Activated T-cell treated with anti-CD3 and anti-CD28 coated beads, Interleukin-2, amount 50 U/mL, for 72 hours (primary cell): ENCODE measurements at regions not wholly inside any gene's neighbourhood (a gene's known extent, or its start where the extent isn't known, plus 50 kb on each side); places are given as distances from the start of the nearest gene placed in this dataset.
"Not testable (repeated sequence)": the region's sequence is repeated elsewhere in the genome, so short reads cannot be mapped to it uniquely, and the experiment has no call there.

Source experiments
- ATAC-seq, 2 donors: fragments of 150-1000 bp; cut with Tn5 transposase; replicated peaks in 1 of 2; 2 replicates each; pipeline ENCODE4 v1.10.0; 2021; ENCODE audit warnings: moderate library complexity in 2 of 2, mild to moderate bottlenecking in 1 of 2
- DNase-seq, 2 donors: peaks; one replicate each; pipeline ENCODE4 v3.0.0; 2021 to 2022; ENCODE audit warnings: mixed read lengths in 1 of 2
- H3K27ac Mint-ChIP-seq: one replicate; pipeline ENCODE4 v1.8.0; 2022; ENCODE audit warnings: mild to moderate bottlenecking, moderate library complexity, mixed read lengths
- H3K27me3 Mint-ChIP-seq: one replicate; pipeline ENCODE4 v1.8.0; 2022; ENCODE audit warnings: low read depth, mixed read lengths
- H3K36me3 Mint-ChIP-seq, 2 donors: one replicate each; pipeline ENCODE4 v1.8.0; 2022; ENCODE audit warnings: mixed read lengths in 2 of 2, mild to moderate bottlenecking in 1 of 2; ENCODE audit not compliant: insufficient read depth in 2 of 2
- H3K4me1 Mint-ChIP-seq: one replicate; pipeline ENCODE4 v1.8.0; 2022; ENCODE audit warnings: low read depth, mixed read lengths
- H3K4me3 Mint-ChIP-seq, 2 donors: one replicate each; pipeline ENCODE4 v1.8.0; 2022; ENCODE audit warnings: mild to moderate bottlenecking in 2 of 2, mixed read lengths in 2 of 2, moderate library complexity in 2 of 2
- H3K9me3 Mint-ChIP-seq, 2 donors: one replicate each; pipeline ENCODE4 v1.8.0; 2022; ENCODE audit warnings: mixed read lengths in 2 of 2

- ATAC-seq, result no peak
- Mint-ChIP-seq H3K4me3 (no peak overlapping the region), H3K27ac (no peak overlapping the region)
Measured at GRCh38 chr2:125172181-125172580, 1147.1 kb downstream of the CNTNAP5 start.

GRCh38 chr2:125175415-125175814 lies 1150.3 kb downstream of the CNTNAP5 start:
- ATAC-seq (no peak), DNase-seq (no peak)
- Mint-ChIP-seq H3K9me3 (peaks cover 8 to 13% of the 10 kb centered on the region in 2 donors), H3K27ac (no peak overlapping the region), H3K4me1 (no peaks in the 10 kb centered on the region), H3K4me3 (no peak overlapping the region), H3K27me3 (no peaks in the 10 kb centered on the region), H3K36me3 (no peaks in the 10 kb centered on the region)

More at GRCh38 chr2:125172181-125172580, 1147.1 kb downstream of the CNTNAP5 start:
- Mint-ChIP-seq H3K4me1 (no peaks in the 10 kb centered on the region), H3K9me3 (peaks cover 7 to 10% of the 10 kb centered on the region in 2 donors), H3K36me3 (no peaks in the 10 kb centered on the region), H3K27me3 (no peaks in the 10 kb centered on the region)
- no peak for DNase-seq

- H3K4me3 Mint-ChIP-seq, result no peak overlapping the region
- H3K27ac Mint-ChIP-seq, result no peak overlapping the region
- peaks cover 1 to 3% of the 10 kb centered on the region in 2 donors for H3K36me3 Mint-ChIP-seq
- DNase-seq, result no peak
- H3K4me1 Mint-ChIP-seq, result no peaks in the 10 kb centered on the region
- H3K9me3 Mint-ChIP-seq, result peaks cover 8 to 13% of the 10 kb centered on the region in 2 donors
- H3K27me3 Mint-ChIP-seq, result no peaks in the 10 kb centered on the region
- no peak for ATAC-seq
Measured at GRCh38 chr2:125185691-125186270, 1160.7 kb downstream of the CNTNAP5 start.

- Mint-ChIP-seq H3K27me3 (no peaks in the 10 kb centered on the region), H3K4me1 (no peaks in the 10 kb centered on the region), H3K4me3 (no peak overlapping the region), H3K9me3 (peaks cover 12 to 19% of the 10 kb centered on the region in 2 donors), H3K36me3 (no peaks in the 10 kb centered on the region), H3K27ac (no peak overlapping the region)
- DNase-seq, result no peak
- no peak for ATAC-seq
Measured at GRCh38 chr2:125207431-125207830, 1182.3 kb downstream of the CNTNAP5 start.

- Mint-ChIP-seq H3K27me3 (no peaks in the 10 kb centered on the region), H3K27ac (no peak overlapping the region)
Measured at GRCh38 chr2:125216321-125216720, 1191.2 kb downstream of the CNTNAP5 start.

GRCh38 chr2:125224188-125224587 lies 1199.1 kb downstream of the CNTNAP5 start:
- Mint-ChIP-seq H3K27me3 (no peaks in the 10 kb centered on the region), H3K4me3 (no peak overlapping the region), H3K4me1 (no peaks in the 10 kb centered on the region), H3K27ac (no peak overlapping the region), H3K36me3 (no peaks in the 10 kb centered on the region), H3K9me3 (peaks cover 7 to 13% of the 10 kb centered on the region in 2 donors)
- no peak for ATAC-seq
- no peak for DNase-seq

More at GRCh38 chr2:125216321-125216720, 1191.2 kb downstream of the CNTNAP5 start:
- Mint-ChIP-seq H3K36me3 (no peaks in the 10 kb centered on the region), H3K4me3 (no peak overlapping the region), H3K9me3 (peaks cover 6 to 12% of the 10 kb centered on the region in 2 donors), H3K4me1 (no peaks in the 10 kb centered on the region)
- ATAC-seq (no peak), DNase-seq (no peak)

- Mint-ChIP-seq H3K36me3 (no peaks in the 10 kb centered on the region), H3K9me3 (peaks cover 7 to 13% of the 10 kb centered on the region in 2 donors), H3K4me1 (no peaks in the 10 kb centered on the region), H3K27me3 (no peaks in the 10 kb centered on the region), H3K4me3 (no peak overlapping the region), H3K27ac (no peak overlapping the region)
- no peak for DNase-seq
- no peak for ATAC-seq
Measured at GRCh38 chr2:125224830-125225229, 1199.7 kb downstream of the CNTNAP5 start.

GRCh38 chr2:125227843-125228392 lies 1202.8 kb downstream of the CNTNAP5 start:
- no peak for DNase-seq
- Mint-ChIP-seq H3K4me3 (no peak overlapping the region), H3K9me3 (peaks cover 6 to 9% of the 10 kb centered on the region in 2 donors), H3K4me1 (no peaks in the 10 kb centered on the region), H3K27me3 (no peaks in the 10 kb centered on the region), H3K36me3 (no peaks in the 10 kb centered on the region), H3K27ac (no peak overlapping the region)
- ATAC-seq, result no peak

GRCh38 chr2:125240870-125241269 lies 1215.8 kb downstream of the CNTNAP5 start:
- H3K36me3 Mint-ChIP-seq, result peaks cover 0 to 2% of the 10 kb centered on the region in 2 donors
- ATAC-seq, result no peak
- H3K4me1 Mint-ChIP-seq, result no peaks in the 10 kb centered on the region
- H3K4me3 Mint-ChIP-seq, result no peak overlapping the region
- H3K27ac Mint-ChIP-seq, result no peak overlapping the region
- peaks cover 12 to 13% of the 10 kb centered on the region in 2 donors for H3K9me3 Mint-ChIP-seq
- DNase-seq, result no peak
- no peaks in the 10 kb centered on the region for H3K27me3 Mint-ChIP-seq

- Mint-ChIP-seq H3K9me3 (peaks cover 14% of the 10 kb centered on the region in 2 donors), H3K27ac (no peak overlapping the region), H3K27me3 (no peaks in the 10 kb centered on the region), H3K36me3 (peaks cover 0 to 2% of the 10 kb centered on the region in 2 donors), H3K4me1 (no peaks in the 10 kb centered on the region), H3K4me3 (no peak overlapping the region)
- no peak for ATAC-seq
- DNase-seq, result no peak
Measured at GRCh38 chr2:125243074-125243473, 1218.0 kb downstream of the CNTNAP5 start.

- no peaks in the 10 kb centered on the region for H3K4me1 Mint-ChIP-seq
- no peaks in the 10 kb centered on the region for H3K36me3 Mint-ChIP-seq
- ATAC-seq (no peak), DNase-seq (no peak)
- peaks cover 1 to 3% of the 10 kb centered on the region in 2 donors for H3K9me3 Mint-ChIP-seq
- H3K27me3 Mint-ChIP-seq, result no peaks in the 10 kb centered on the region
- H3K27ac Mint-ChIP-seq, result no peak overlapping the region
- no peak overlapping the region for H3K4me3 Mint-ChIP-seq
Measured at GRCh38 chr2:125254010-125254409, 1228.9 kb downstream of the CNTNAP5 start.

GRCh38 chr2:125259451-125259850 lies 1234.4 kb downstream of the CNTNAP5 start:
- H3K36me3 Mint-ChIP-seq, result no peaks in the 10 kb centered on the region
- H3K27ac Mint-ChIP-seq, result no peak overlapping the region
- no peaks in the 10 kb centered on the region for H3K4me1 Mint-ChIP-seq
- H3K27me3 Mint-ChIP-seq, result no peaks in the 10 kb centered on the region
- ATAC-seq (no peak), DNase-seq (no peak)
- H3K4me3 Mint-ChIP-seq, result no peak overlapping the region
- peaks cover 3 to 7% of the 10 kb centered on the region in 2 donors for H3K9me3 Mint-ChIP-seq

- not testable (repeated sequence) for H3K27me3 Mint-ChIP-seq, H3K36me3 Mint-ChIP-seq, H3K27ac Mint-ChIP-seq, H3K9me3 Mint-ChIP-seq, DNase-seq, H3K4me1 Mint-ChIP-seq, H3K4me3 Mint-ChIP-seq, ATAC-seq
Measured at GRCh38 chr2:125260366-125260930, 1235.4 kb downstream of the CNTNAP5 start.
